Upper lobe of left lung (tissue), 4 donors: ENCODE measurements at regions not wholly inside any gene's neighbourhood (a gene's known extent, or its start where the extent isn't known, plus 50 kb on each side); places are given as distances from the start of the nearest gene placed in this dataset.

Experiments
- EP300 ChIP-seq, 4 donors: sonication (generic); formaldehyde crosslinking; IDR thresholded peaks; one replicate each; pipeline ENCODE4 v1.5.1; 2017; ENCODE audit warnings: antibody characterized with exemption in 4 of 4, control low read depth in 2 of 4
- POLR2A ChIP-seq, 4 donors: fragments of 450-650 bp; IDR thresholded peaks; one replicate each; pipeline ENCODE4 v1.5.1; 2016 to 2017; ENCODE audit warnings: antibody characterized with exemption in 4 of 4, mild to moderate bottlenecking in 2 of 4
- POLR2AphosphoS5 ChIP-seq, 2 donors: sonication (generic); formaldehyde crosslinking; IDR thresholded peaks; one replicate each; pipeline ENCODE4 v1.5.1; 2017; ENCODE audit warnings: antibody characterized with exemption in 2 of 2
- TF ChIP-seq, protein P1 (sequence below), 6 experiments: fragments of 450-650 bp in 4 of 6; fragments of 200-600 bp in 2 of 6; sonication (generic) in 2 of 6; IDR thresholded peaks; one replicate each; pipeline ENCODE4 v1.5.1; 2016 to 2019; ENCODE audit warnings: antibody characterized with exemption in 6 of 6

DNA sequence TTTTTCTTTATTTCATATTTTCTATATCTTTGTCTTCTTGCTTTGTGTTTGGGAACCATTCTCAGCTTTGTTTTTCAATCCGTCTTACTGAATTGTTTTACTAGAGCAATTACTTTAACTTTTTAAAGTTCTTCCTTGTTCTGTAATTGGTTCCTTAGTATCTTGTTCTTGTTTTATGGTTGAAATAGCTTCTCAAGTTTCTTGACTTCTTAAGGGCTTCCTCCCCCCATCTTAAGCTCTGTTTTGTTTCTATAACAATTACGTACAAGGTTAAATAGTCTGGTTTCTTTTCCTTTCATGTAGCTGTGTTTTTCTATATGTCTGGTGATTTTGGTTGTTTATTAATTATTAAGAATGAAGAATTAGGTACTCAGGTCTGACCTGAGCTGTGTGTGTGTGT lies 158.0 kb downstream of the SDHAF3 start:
- TF ChIP-seq POLR2AphosphoS5 (IDR thresholded peaks at IDR 0.05) (no peak), POLR2A (IDR thresholded peaks at IDR 0.05) (no peak), EP300 (IDR thresholded peaks at IDR 0.05) (no peak)
- TF ChIP-seq, protein P1, sequence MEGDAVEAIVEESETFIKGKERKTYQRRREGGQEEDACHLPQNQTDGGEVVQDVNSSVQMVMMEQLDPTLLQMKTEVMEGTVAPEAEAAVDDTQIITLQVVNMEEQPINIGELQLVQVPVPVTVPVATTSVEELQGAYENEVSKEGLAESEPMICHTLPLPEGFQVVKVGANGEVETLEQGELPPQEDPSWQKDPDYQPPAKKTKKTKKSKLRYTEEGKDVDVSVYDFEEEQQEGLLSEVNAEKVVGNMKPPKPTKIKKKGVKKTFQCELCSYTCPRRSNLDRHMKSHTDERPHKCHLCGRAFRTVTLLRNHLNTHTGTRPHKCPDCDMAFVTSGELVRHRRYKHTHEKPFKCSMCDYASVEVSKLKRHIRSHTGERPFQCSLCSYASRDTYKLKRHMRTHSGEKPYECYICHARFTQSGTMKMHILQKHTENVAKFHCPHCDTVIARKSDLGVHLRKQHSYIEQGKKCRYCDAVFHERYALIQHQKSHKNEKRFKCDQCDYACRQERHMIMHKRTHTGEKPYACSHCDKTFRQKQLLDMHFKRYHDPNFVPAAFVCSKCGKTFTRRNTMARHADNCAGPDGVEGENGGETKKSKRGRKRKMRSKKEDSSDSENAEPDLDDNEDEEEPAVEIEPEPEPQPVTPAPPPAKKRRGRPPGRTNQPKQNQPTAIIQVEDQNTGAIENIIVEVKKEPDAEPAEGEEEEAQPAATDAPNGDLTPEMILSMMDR (IDR thresholded peaks at IDR 0.05): no peak
